Stimulated activated CD4-positive, alpha-beta T cell treated with anti-CD3 and anti-CD28 coated beads, Interleukin-12 subunit alpha, Interleukin-12 subunit beta, amount 100 ng/mL, for 24 hours (primary cell): ENCODE measurements at regions not wholly inside any gene's neighbourhood (a gene's known extent, or its start where the extent isn't known, plus 50 kb on each side); places are given as distances from the start of the nearest gene placed in this dataset.
"Not testable (repeated sequence)": the region's sequence is repeated elsewhere in the genome, so short reads cannot be mapped to it uniquely, and the experiment has no call there.

ENCODE experiments used
- DNase-seq, 2 experiments: peaks; one replicate each; pipeline ENCODE4 v3.0.0-alpha.2; 2020; ENCODE audit warnings: low read depth in 2 of 2

- no peak for DNase-seq
These were observed 968.0 kb upstream of the FAM98A start for GRCh38 chr2:34567128-34567527.

- DNase-seq = no peak
These were observed 953.2 kb upstream of the FAM98A start for GRCh38 chr2:34552337-34552736.

- no peak for DNase-seq
These were observed 950.7 kb upstream of the FAM98A start for GRCh38 chr2:34549710-34550345.

- DNase-seq = no peak
These were observed 948.8 kb upstream of the FAM98A start for GRCh38 chr2:34547900-34548299.

- DNase-seq = no peak
These were observed 948.2 kb upstream of the FAM98A start for GRCh38 chr2:34547340-34547739.

- DNase-seq = no peak
These were observed 946.5 kb upstream of the FAM98A start for GRCh38 chr2:34545486-34546136.

- no peak for DNase-seq
These were observed 935.7 kb upstream of the FAM98A start for GRCh38 chr2:34534761-34535160.

- no peak for DNase-seq
These were observed 935.2 kb upstream of the FAM98A start for GRCh38 chr2:34534341-34534740.

- DNase-seq = no peak
These were observed 934.6 kb upstream of the FAM98A start for GRCh38 chr2:34533585-34534183.

GRCh38 chr2:34529965-34530364 is 930.9 kb upstream of the FAM98A start:
- no peak for DNase-seq

- no peak for DNase-seq
These were observed 924.9 kb upstream of the FAM98A start for GRCh38 chr2:34523958-34524514.

GRCh38 chr2:34519659-34520058 is 920.6 kb upstream of the FAM98A start:
- DNase-seq = no peak

- DNase-seq = no peak
These were observed 899.5 kb upstream of the FAM98A start for GRCh38 chr2:34498561-34498960.

- not testable (repeated sequence) for DNase-seq
These were observed 895.1 kb upstream of the FAM98A start for GRCh38 chr2:34494192-34494591.

- DNase-seq = no peak
These were observed 893.7 kb upstream of the FAM98A start for GRCh38 chr2:34492561-34493455.

GRCh38 chr2:34486965-34487364 is 887.9 kb upstream of the FAM98A start:
- no peak for DNase-seq

- no peak for DNase-seq
These were observed 882.4 kb upstream of the FAM98A start for GRCh38 chr2:34481542-34481941.

- no peak for DNase-seq
These were observed 881.3 kb upstream of the FAM98A start for GRCh38 chr2:34480366-34480765.

GRCh38 chr2:34475156-34475555 is 876.1 kb upstream of the FAM98A start:
- no peak for DNase-seq

- DNase-seq = no peak
These were observed 875.5 kb upstream of the FAM98A start for GRCh38 chr2:34474646-34475045.

- DNase-seq = no peak
These were observed 848.0 kb upstream of the FAM98A start for GRCh38 chr2:34447097-34447496.

- no peak for DNase-seq
These were observed 824.2 kb upstream of the FAM98A start for GRCh38 chr2:34423301-34423700.
